ENCODE measurements at regions not wholly inside any gene's neighbourhood (a gene's known extent, or its start where the extent isn't known, plus 50 kb on each side); places are given as distances from the start of the nearest gene placed in this dataset.

GRCh38 chr5:174550026-174550425 is 174.4 kb upstream of the MSX2 start:
- TF ChIP-seq CTCF (conservative IDR thresholded peaks at IDR 0.05; ENCODE audit: low read length) (no peak), EZH2phosphoT487 (IDR thresholded peaks at IDR 0.05; ENCODE audit: borderline replicate concordance, low read depth, low read length) (no peak)

Measured in OCI-LY7 (cell line).